CD4-positive, alpha-beta T cell treated with Interleukin-6 for 4 hours (primary cell): ENCODE measurements at regions not wholly inside any gene's neighbourhood (a gene's known extent, or its start where the extent isn't known, plus 50 kb on each side); places are given as distances from the start of the nearest gene placed in this dataset.

ENCODE experiments used
- DNase-seq: peaks from one replicate; pipeline ENCODE4 v3.0.0-alpha.2; 2020; ENCODE audit warnings: mixed read lengths

GRCh38 chr2:8072907-8073306, 608.9 kb upstream of the ID2 start:
- no peak for DNase-seq

- no peak for DNase-seq
These were observed 607.9 kb upstream of the ID2 start for GRCh38 chr2:8073916-8074315.

- no peak for DNase-seq
These were observed 605.2 kb upstream of the ID2 start for GRCh38 chr2:8076448-8077342.

DNA sequence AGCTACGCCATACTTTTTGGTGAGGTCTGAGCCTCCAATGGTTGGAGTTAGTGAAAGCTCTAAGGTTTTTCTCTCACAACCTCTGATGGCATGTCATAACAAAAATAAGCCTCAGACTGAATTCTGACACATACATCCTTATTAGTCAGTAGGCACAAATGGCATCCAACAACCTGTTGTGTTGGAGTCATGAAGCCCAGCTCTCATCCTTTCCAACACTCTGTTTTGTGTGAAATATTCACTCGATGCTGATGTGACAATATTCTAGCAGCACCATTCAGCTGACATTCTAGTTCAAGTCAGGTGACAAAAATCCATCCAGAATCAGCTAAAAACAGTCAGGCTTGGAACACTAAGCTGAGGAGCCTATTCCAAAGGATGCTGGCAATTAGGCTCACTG, 603.2 kb upstream of the ID2 start:
- no peak for DNase-seq

- no peak for DNase-seq
These were observed 601.8 kb upstream of the ID2 start for GRCh38 chr2:8080063-8080462.

DNA sequence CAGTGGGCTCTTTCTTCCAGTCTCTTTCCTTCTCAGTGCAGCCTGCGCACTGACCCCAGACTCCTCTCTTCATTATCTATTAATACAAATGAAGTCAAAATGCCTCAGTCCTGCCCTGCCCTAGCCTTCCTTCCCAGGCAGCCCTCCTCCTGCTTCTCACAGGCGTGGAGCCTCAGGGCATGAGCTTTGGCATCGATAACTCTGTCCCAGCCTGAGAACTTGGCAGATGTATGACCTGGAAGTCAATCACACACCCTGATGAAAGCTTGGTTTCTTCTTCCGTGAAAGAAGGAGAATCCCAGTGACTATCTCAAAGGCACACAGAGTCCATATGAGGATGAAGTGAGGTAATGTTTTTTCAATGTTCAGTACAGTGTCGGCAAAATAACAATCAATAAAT, 600.7 kb upstream of the ID2 start:
- no peak for DNase-seq

GRCh38 chr2:8082840-8083239, 599.0 kb upstream of the ID2 start:
- DNase-seq: no peak

DNA sequence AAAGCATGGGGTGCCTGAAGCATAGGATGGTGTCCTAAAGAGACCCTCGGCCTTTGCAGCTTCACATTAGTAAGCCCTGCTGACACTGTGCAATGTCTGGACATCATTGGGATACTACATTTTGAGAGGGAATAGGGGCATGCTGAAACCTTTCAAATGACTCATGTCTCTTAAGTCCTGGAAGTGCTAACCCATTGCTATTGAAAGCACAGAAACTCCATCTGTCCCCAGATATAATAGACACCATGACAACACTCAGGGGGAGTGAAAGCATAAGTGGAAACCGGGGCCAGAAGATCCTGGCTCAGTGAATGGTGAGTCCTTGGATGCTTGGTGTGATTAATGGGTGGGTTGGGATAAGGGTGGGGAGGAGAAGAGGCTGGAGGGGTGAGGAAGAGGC, 595.5 kb upstream of the ID2 start:
- DNase-seq: no peak

DNA sequence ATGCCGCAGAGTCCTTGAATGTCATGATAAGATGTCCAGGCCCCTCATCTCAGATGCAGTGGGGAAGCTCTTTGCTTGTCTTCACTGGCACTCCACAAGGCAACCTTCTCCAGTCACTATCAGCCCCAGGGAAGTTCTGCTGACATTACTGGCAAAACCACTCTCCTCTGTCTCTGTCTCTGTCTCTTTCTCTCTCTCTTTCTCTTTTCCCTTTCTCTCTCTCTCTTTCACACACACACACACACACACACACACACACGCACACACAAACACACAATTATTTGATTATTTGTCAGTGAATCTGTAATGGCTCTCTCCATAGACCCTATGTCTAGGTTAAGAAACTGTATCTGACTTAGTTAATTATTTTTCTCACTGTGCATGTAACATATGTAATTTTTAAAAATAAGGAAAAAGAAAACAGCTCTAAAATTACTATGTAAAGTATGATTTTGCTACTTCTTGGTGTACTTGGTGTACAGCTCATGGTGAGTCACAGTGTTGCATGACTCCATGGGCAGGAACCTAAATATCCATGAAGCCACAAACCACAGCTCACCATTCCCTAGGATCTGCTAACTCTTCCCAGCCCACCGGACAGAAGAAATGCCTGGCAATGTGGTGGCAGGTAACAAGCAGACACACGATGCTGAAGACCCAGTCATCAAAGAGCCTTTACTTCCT, 594.9 kb upstream of the ID2 start:
- no peak for DNase-seq

DNA sequence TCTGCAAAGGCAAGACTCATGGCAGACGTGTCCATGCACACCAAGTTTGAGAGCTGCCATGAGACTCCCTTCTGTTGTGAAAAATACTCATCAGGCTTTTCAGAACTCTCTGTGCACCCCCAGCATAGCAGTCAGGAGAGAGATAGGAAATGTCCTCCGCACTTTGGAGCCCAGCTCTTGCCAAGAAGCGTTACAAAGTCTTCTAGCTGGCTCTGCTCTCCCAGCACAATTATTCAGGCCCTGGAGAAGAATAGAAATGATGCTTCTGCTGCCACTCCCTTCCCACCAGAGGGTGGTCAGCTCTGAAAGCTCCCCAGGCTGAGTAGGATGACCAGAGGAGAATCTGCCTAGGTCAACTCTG, 594.4 kb upstream of the ID2 start:
- no peak for DNase-seq

GRCh38 chr2:8088810-8089209, 593.0 kb upstream of the ID2 start:
- DNase-seq: no peak

DNA sequence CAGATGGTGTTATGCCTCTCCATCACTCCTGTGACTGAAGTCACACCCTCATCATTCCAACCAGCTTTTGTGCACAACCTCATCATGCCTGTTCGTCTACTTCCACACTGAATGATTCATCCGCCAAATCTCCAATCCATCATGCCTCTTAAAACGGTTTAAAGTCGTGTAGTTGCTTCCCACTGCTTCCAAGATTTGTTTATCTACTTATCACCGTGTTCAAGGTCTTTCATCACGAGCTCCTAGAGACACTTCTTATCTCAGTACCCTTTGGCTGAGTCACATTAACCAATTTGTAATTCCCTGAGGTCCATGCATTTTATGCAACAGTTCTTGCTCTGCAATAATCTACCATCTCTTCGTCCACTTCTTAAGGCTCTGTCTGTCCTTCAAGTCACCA, 592.3 kb upstream of the ID2 start:
- DNase-seq: no peak

- DNase-seq: no peak
These were observed 590.8 kb upstream of the ID2 start for GRCh38 chr2:8090748-8091700.

GRCh38 chr2:8094526-8094925, 587.3 kb upstream of the ID2 start:
- DNase-seq: no peak

DNA sequence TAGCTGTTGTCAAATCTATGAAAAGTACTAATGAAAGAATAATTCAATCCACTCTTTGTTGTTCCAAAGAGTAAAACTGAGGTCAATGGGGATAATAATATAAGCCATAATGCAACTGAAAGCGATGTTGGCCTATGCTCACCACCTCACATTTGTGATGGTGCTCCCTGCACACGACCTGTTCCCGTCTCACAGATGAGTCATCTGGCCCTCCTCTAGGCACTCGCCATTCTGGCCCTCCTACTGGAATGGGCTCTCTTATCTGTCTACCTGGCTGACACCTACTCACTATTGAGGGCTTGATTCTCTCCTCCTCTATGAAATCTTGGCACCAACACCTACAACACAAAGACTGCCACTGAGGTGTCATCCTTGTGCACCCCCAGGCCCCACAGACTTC, 585.9 kb upstream of the ID2 start:
- no peak for DNase-seq

GRCh38 chr2:8096484-8096883, 585.4 kb upstream of the ID2 start:
- no peak for DNase-seq

- DNase-seq: no peak
These were observed 583.2 kb upstream of the ID2 start for GRCh38 chr2:8098476-8099266.

DNA sequence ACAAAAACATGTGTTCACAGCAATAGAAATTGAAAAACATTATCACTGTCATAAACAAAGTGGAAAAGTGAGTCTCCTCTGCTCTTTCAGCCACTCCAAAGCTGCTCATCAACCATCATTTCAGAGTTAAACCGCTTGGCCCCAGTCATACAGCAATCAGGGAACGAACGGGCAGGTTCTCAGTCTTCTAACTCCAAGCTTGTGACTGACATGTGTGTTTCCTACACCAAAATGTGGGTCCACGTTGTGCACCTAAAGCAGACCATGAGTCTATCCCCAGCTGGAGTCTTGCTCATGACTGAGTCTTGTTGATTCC, 582.6 kb upstream of the ID2 start:
- no peak for DNase-seq

- no peak for DNase-seq
These were observed 580.1 kb upstream of the ID2 start for GRCh38 chr2:8101614-8102277.

- DNase-seq: no peak
These were observed 579.4 kb upstream of the ID2 start for GRCh38 chr2:8102470-8102869.

- DNase-seq: no peak
These were observed 578.7 kb upstream of the ID2 start for GRCh38 chr2:8103085-8103708.

DNA sequence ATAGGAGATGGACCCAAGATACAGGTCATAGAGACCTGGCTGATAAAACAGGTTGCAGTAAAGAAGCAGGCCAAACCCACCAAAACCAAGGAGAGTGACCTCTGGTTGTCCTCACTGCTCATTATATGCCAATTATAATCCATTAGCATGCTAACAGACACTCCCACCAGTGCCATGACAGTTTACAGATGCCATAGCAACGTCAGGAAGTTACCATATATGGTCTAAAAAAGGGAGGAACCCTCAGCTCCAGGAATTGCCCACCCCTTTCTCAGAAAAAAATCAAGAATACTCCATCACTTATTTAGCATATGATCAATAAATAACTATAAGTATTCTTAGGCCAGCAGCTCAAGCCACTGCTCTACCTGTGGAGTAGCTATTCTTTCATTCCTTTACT, 574.7 kb upstream of the ID2 start:
- DNase-seq: no peak
